Common myeloid progenitor, CD34-positive (primary cell): ENCODE measurements at regions not wholly inside any gene's neighbourhood (a gene's known extent, or its start where the extent isn't known, plus 50 kb on each side); places are given as distances from the start of the nearest gene placed in this dataset.

Experiments used
- CTCF ChIA-PET: fragments of 350-600 bp; sonication (Branson Sonifier 250); formaldehyde crosslinking; loops from one replicate; lab custom pipeline; 2021; ENCODE audit warnings: antibody characterized with exemption; lab: Charles Lee
- POLR2A ChIA-PET: fragments of 350-600 bp; sonication (Branson Sonifier 250); formaldehyde crosslinking; loops from one replicate; lab custom pipeline; 2021; ENCODE audit warnings: antibody characterized with exemption; lab: Charles Lee
- DNase-seq, 3 donors: peaks; one replicate each; pipeline versions ENCODE4 v3.0.0 to v3.0.0-alpha.2; 2013
- H3K27ac ChIP-seq, 2 experiments: 1 replicate in 1 of 2; 2 replicates in 1 of 2; pipeline ENCODE4 v1.7.0; 2013; ENCODE audit warnings: inconsistent platforms in 2 of 2, low read length in 2 of 2, mild to moderate bottlenecking in 2 of 2, low read depth in 1 of 2, moderate library complexity in 1 of 2; ENCODE audit not compliant: severe bottlenecking in 2 of 2, insufficient read depth in 1 of 2, poor library complexity in 1 of 2
- H3K27me3 ChIP-seq, 5 experiments: replicated peaks in 2 of 5; 1 replicate in 3 of 5; 2 replicates in 2 of 5; pipeline versions ENCODE4 v1.6.1 to v1.7.0; 2013; ENCODE audit warnings: low read length in 4 of 5, mild to moderate bottlenecking in 2 of 5, moderate library complexity in 2 of 5, inconsistent platforms in 1 of 5; ENCODE audit not compliant: insufficient read depth in 5 of 5, control insufficient read depth in 4 of 5
- H3K36me3 ChIP-seq, 4 experiments: 1 replicate in 2 of 4; 2 replicates in 2 of 4; pipeline versions ENCODE4 v1.6.1 to v1.7.0; 2013; ENCODE audit warnings: low read length in 3 of 4, control low read depth in 1 of 4, mild to moderate bottlenecking in 1 of 4; ENCODE audit not compliant: control insufficient read depth in 4 of 4, insufficient read depth in 4 of 4
- H3K4me1 ChIP-seq, 4 experiments: 1 replicate in 3 of 4; 2 replicates in 1 of 4; pipeline versions ENCODE4 v1.6.1 to v1.7.1; 2013; ENCODE audit warnings: low read length in 3 of 4, mild to moderate bottlenecking in 3 of 4, control low read depth in 1 of 4, inconsistent platforms in 1 of 4, moderate library complexity in 1 of 4; ENCODE audit not compliant: control insufficient read depth in 4 of 4, insufficient read depth in 4 of 4; ENCODE audit errors: control extremely low read depth in 1 of 4
- H3K4me3 ChIP-seq, 7 experiments: 1 replicate in 4 of 7; 2 replicates in 3 of 7; pipeline versions ENCODE4 v1.5.1 to v1.7.0; 2013; ENCODE audit warnings: mild to moderate bottlenecking in 7 of 7, low read length in 6 of 7, moderate library complexity in 6 of 7, inconsistent platforms in 2 of 7, low read depth in 2 of 7, control low read depth in 1 of 7; ENCODE audit not compliant: insufficient read depth in 4 of 7, control insufficient read depth in 1 of 7; ENCODE audit errors: extremely low read depth in 1 of 7
- H3K9me3 ChIP-seq, 5 experiments: 1 replicate in 4 of 5; 2 replicates in 1 of 5; pipeline versions ENCODE4 v1.6.1 to v1.7.1; 2013; ENCODE audit warnings: low read length in 4 of 5, mild to moderate bottlenecking in 2 of 5, inconsistent platforms in 1 of 5, low read depth in 1 of 5, moderate library complexity in 1 of 5; ENCODE audit not compliant: control insufficient read depth in 4 of 5, insufficient read depth in 2 of 5; ENCODE audit errors: control extremely low read depth in 1 of 5
- WGBS: methylation state at CpG from one replicate; pipeline ENCODE4 v1.1.5; 2013; ENCODE audit not compliant: insufficient coverage; 5-methylcytosine and 5-hydroxymethylcytosine counted together

GRCh38 chr7:40987571-40987970 is 715.3 kb downstream of the INHBA start:
- Histone ChIP-seq H3K4me3 (no peak overlapping the region), H3K27ac (no peak overlapping the region), H3K4me1 (no peaks in the 10 kb centered on the region), H3K27me3 (no peaks in the 10 kb centered on the region), H3K36me3 (no peaks in the 10 kb centered on the region), H3K9me3 (no peaks in the 10 kb centered on the region)
- WGBS: 100% methylated on average over 2 of the region's 2 CpGs
- ChIA-PET CTCF (interaction anchor here (1.8 kb wide), 1 partner anchor 16 kb away, joined by 4 read pairs; no protein-coding TSS in a partner anchor), POLR2A (no interaction called here)
- no peak for DNase-seq

GRCh38 chr7:40986351-40986873 is 716.5 kb downstream of the INHBA start:
- Histone ChIP-seq H3K36me3 (no peaks in the 10 kb centered on the region), H3K27ac (no peak overlapping the region), H3K9me3 (no peaks in the 10 kb centered on the region), H3K4me1 (no peaks in the 10 kb centered on the region), H3K27me3 (no peaks in the 10 kb centered on the region), H3K4me3 (no peak overlapping the region)
- DNase-seq: no peak
- POLR2A ChIA-PET: no interaction called here
- 98% methylated on average over 5 of the region's 7 CpGs for WGBS
- CTCF ChIA-PET: interaction anchor here (1.8 kb wide), 1 partner anchor 17 kb away, joined by 4 read pairs; no protein-coding TSS in a partner anchor

GRCh38 chr7:40983111-40983510 is 719.8 kb downstream of the INHBA start:
- ChIA-PET POLR2A (no interaction called here), CTCF (interaction anchor here (0.6 kb wide), 1 partner anchor 313 kb away, joined by 3 read pairs; no protein-coding TSS in a partner anchor)
- no peaks in the 10 kb centered on the region for H3K4me1 ChIP-seq
- WGBS: 100% methylated on average over 3 of the region's 5 CpGs
- H3K4me3 ChIP-seq: no peak overlapping the region
- no peaks in the 10 kb centered on the region for H3K27me3 ChIP-seq
- peaks cover 0 to 4% (median 0%) of the 10 kb centered on the region in 5 experiments for H3K9me3 ChIP-seq
- no peak for DNase-seq
- H3K27ac ChIP-seq: no peak overlapping the region
- no peaks in the 10 kb centered on the region for H3K36me3 ChIP-seq

GRCh38 chr7:40979296-40979695 is 723.6 kb downstream of the INHBA start:
- Histone ChIP-seq H3K4me3 (no peak overlapping the region), H3K9me3 (peaks cover 0 to 4% (median 0%) of the 10 kb centered on the region in 5 experiments), H3K27me3 (no peaks in the 10 kb centered on the region), H3K4me1 (no peaks in the 10 kb centered on the region), H3K36me3 (no peaks in the 10 kb centered on the region), H3K27ac (no peak overlapping the region)
- POLR2A ChIA-PET: interaction anchor here (0.6 kb wide), 1 partner anchor 370 kb away, joined by 4 read pairs; no protein-coding TSS in a partner anchor
- DNase-seq: no peak
- CTCF ChIA-PET: no interaction called here
- 100% methylated on average over 4 of the region's 6 CpGs for WGBS

- Histone ChIP-seq H3K4me3 (no peak overlapping the region), H3K4me1 (no peaks in the 10 kb centered on the region), H3K27me3 (no peaks in the 10 kb centered on the region), H3K27ac (no peak overlapping the region), H3K36me3 (no peaks in the 10 kb centered on the region), H3K9me3 (peaks cover 0 to 4% (median 0%) of the 10 kb centered on the region in 5 experiments)
- no peak for DNase-seq
- 0% methylated on average over 1 of the region's 1 CpG for WGBS
- ChIA-PET CTCF (no interaction called here), POLR2A (no interaction called here)
Measured at GRCh38 chr7:40978047-40978446, 724.8 kb downstream of the INHBA start.

GRCh38 chr7:40977533-40977932 is 725.4 kb downstream of the INHBA start:
- no CpG with 5 or more reads among the region's 1 CpG for WGBS
- H3K4me1 ChIP-seq: no peaks in the 10 kb centered on the region

GRCh38 chr7:40972426-40972825 is 730.5 kb downstream of the INHBA start:
- Histone ChIP-seq H3K4me3 (no peak overlapping the region), H3K4me1 (no peaks in the 10 kb centered on the region), H3K36me3 (no peaks in the 10 kb centered on the region), H3K27ac (no peak overlapping the region), H3K27me3 (no peaks in the 10 kb centered on the region), H3K9me3 (no peaks in the 10 kb centered on the region)
- ChIA-PET CTCF (no interaction called here), POLR2A (no interaction called here)
- WGBS: 80% methylated on average over 1 of the region's 1 CpG
- DNase-seq: no peak

More at GRCh38 chr7:40977533-40977932, 725.4 kb downstream of the INHBA start:
- peaks cover 0 to 4% (median 0%) of the 10 kb centered on the region in 5 experiments for H3K9me3 ChIP-seq
- H3K36me3 ChIP-seq: no peaks in the 10 kb centered on the region
- ChIA-PET CTCF (no interaction called here), POLR2A (no interaction called here)
- no peak overlapping the region for H3K27ac ChIP-seq
- no peak overlapping the region for H3K4me3 ChIP-seq
- H3K27me3 ChIP-seq: no peaks in the 10 kb centered on the region
- no peak for DNase-seq
